ENCODE measurements at regions not wholly inside any gene's neighbourhood (a gene's known extent, or its start where the extent isn't known, plus 50 kb on each side); places are given as distances from the start of the nearest gene placed in this dataset.

DNA sequence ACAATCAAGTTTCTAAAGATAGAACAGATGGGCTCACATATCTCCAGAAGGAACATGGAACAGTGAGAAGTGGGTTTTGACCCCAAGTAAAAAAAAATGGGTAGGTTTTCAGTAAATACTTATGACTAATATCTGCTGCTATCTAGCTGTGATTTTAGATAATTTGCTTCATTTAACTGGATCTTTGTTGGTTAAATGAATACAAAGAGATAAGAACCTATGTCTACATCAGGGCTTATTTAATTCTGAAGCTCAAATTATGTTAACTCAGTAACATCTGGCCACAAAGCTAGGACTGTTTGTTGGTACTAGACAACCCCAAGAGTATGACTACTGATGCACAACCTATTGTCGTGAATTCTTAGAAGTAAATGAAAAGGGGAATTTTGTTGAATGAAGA, 144.4 kb upstream of the SESN3 start:
- no peak for DNase-seq

GRCh38 chr11:95374105-95374504, 143.1 kb upstream of the SESN3 start:
- DNase-seq: no peak

DNA sequence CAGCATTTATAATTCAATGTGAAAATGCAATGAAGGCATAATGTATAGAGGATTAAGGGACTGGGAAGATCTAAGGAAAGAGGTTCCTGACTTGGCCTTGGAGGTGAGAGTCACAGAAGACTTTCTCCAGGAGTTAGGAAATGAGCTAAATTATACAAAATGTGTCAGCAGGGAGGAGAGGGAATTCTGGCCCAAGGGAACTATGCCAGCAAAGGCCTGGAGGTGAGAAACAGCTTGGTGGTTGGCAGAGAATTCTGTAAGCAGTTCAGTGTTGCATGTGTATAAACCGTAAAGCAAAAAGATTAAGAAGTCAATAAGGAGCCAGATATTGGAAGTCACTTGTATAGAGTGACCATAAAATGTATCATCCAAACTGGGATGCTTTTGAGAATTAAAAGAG, 142.2 kb upstream of the SESN3 start:
- DNase-seq: no peak

DNA sequence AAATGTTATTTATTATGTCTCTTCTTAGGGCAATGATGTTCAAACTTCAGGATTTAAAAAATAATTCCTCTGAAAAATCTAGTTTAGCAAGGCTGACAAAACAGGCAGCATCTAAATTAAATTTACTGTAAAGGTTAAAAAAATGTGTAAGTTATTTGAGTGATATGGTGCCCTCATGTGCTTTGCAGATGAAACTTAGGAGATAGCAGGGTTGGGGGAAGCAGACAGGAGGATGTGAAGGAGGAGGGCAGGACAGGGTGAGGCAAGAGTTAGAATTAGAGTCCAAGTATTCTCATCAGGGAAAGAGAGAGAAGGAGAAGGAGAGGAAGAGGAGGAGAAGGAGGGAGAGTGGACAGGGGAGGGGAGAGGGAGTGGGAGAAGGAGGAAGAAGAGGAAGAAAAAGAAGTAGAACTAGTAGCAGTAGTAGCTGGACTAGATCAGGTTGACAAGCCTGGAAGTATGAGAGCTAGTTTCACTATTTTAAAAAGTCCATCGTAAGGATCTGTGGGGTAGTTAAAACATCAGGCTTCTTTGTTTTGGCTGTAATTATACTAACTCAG, 141.2 kb upstream of the SESN3 start:
- no peak for DNase-seq

DNA sequence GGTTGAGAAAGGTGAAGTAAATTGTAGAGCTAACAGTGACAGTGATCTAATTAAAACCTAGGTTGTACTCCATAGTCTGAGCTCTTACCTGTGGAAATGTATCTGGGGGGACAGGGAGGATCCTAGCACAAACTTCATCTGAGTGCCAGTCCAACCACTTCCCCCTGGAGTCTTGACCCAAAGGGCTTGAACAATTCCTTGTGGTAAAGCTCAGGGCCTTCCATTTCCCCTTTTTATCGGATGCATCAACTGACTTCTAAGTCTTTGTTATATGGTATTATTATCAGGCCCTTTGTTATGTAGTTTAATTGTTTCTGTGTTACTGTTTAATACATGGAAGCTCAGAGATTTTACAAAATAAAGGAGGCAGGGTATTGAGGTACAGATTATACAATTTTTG, 140.2 kb upstream of the SESN3 start:
- DNase-seq: no peak

DNA sequence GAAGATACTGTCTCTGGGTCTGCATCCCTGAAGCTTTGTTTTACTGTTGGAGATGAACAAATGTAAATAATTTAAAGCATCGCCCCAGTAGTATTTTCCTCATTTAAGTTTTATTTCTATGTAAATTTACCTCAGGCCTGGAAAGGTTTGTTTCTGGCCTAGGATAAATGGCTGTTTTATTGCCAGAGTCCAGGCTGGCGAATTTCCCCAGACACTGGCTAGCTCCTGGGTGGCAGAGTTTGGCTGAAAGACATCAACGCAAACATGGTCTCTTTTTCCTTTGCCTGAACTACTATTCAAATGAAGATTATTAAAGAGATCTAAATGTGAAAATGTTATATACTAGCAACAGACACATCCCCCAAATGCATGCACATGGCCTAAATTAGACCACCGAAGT, 136.7 kb upstream of the SESN3 start:
- no peak for DNase-seq

DNA sequence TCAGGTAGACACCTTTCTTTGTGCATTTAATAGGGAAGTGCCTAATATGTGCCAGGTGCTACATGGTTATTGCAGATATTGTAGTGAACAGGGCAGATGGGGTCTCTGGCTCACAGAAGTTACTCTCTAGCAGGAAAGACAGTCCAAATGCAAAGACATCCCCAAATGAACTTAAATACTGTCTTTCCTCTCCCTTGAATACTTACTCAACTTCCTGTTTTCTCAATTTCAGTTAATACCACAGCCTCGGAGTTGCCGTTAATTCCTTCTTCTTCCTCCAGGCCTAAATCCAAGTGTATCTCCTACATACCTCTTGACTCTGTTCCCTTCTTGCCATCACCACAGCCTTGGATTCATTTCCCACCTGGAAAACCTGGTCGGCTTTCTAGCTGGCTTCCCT, 134.3 kb upstream of the SESN3 start:
- no peak for DNase-seq

DNA sequence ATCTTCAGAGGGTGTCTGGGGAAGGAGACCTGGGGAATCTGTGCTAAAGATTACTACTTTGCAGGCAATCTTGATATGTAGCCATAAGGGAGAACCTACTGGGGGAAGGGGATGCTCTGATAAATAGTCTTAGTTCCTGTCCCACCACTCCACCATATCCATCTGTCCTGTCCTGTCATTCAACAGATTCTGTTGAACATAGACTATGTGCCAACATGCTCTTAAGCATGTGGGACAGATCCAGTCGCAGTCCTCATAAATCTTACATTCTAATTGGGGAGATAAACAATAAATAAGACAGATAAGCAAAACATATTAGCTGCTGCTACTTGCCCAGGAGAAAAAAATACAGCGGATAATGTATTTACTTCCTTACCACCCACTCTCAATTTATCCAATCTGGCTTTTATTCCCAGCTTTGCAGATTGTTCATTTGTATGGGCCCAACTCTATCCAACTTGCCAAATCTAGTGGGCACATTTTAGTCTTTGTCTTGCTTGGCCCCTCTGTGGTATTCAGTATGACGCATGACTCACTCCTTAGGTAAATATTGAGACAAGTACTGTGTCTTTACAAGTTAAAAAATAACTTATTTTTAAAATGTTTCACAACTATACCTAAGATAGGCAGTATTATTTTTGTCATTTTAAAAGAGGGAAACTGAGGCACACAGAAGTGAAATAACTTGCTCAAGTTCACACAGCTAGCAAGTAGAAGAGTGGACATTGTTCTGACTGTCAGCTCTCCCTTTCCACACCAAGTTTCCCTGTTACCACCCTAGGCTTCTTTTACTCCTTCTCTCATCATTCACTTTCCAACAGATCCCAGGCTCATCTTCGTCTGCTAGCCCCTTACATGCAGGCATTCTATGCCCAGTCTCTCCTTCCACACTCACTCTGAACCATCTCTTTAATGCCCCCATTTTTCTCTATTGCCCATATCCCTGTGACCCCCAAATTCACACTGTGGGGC, 133.6 kb upstream of the SESN3 start:
- no peak for DNase-seq

DNA sequence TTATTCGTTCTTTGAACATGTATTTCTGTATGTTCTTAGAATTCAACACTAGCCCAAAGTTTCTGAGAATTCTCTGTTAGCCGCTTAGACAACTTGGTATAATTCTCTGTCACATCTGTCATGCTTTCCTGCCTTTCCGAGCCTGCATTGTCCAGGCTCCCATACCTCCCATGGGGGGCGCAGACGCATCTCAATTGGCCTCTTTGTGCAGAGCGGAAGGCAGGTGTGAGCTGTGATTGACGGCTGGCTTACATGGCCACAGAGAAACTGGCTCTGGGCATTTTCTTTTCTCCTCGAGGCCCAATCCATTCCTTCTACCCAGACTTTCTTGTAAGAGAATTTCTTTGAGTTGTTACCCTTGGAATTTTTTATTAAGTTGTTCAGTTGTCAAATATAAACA, 132.7 kb upstream of the SESN3 start:
- no peak for DNase-seq

DNA sequence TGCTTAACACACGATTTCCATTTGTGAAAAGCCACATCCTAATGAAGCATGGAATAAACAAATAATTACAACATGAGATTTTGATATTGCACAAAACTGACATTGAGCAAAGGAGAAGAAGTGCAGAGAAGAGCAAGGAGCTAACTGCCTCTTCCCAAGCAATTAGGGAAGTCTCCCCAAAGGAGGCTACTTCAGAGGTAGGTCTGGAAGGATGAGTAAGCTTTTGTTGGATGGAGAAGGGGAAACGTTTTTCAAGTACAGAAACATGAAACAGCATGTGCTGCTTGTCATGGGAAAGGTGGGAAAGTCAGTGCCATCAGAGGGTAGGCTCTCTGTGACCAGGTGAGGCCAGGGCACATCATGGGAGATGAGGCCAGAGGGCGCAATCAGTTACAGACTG, 132.2 kb upstream of the SESN3 start:
- DNase-seq: no peak

- no peak for DNase-seq
Observed at GRCh38 chr11:95361180-95361579, 130.2 kb upstream of the SESN3 start.

DNA sequence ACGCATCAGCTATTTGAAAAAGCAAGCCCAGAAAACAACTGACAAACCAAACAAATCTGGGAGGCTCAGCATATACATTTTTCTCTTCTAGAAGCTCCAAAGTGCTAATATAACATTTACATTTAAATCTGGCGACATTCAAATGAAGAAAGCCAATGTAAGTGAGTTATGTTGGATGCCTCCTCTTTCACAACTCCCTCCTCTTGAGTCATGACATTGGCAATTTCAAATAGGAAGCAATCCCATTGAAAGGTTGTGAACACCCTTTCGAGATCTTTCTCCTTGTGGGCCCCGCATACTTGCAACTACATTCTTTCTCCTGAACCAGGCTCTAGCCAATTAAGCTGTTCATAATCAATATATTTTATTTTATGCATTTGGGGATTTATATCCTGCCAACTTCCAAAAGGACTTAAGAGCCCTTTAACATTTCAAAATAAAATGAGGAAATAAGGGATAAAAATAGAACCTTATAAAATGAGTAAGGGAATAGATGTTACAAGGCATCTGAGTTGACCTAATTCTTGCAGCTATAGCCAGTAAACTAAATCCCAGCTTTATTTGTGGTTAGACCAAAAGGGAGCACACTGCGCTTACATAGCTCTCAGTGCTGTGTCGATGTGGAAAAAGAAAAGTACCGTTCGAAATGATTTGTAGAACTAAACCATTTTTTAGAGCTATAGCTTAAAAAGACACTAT, 129.5 kb upstream of the SESN3 start:
- DNase-seq: no peak

GRCh38 chr11:95359756-95360155, 128.8 kb upstream of the SESN3 start:
- DNase-seq: no peak

GRCh38 chr11:95359341-95359663, 128.3 kb upstream of the SESN3 start:
- no peak for DNase-seq

- no peak for DNase-seq
Observed at GRCh38 chr11:95358511-95359340, 127.7 kb upstream of the SESN3 start.

DNA sequence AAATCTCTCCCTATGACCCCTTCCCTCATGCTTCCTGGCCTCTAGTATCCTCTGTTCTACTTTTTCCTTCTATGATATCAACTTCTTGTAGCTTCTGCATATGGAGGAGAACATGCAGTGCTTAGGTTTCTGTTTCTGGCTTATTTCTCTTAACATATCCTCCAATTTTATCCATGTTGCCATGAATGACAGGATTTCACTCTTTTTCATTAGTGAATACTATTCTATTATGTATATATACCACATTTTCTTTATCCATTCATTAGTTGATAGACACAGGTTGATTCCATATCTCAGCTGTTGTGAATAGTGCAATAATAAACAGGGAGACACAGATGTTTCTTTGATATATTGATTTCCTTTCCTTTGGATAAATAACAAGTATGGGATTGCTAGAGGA, 123.3 kb upstream of the SESN3 start:
- no peak for DNase-seq

DNA sequence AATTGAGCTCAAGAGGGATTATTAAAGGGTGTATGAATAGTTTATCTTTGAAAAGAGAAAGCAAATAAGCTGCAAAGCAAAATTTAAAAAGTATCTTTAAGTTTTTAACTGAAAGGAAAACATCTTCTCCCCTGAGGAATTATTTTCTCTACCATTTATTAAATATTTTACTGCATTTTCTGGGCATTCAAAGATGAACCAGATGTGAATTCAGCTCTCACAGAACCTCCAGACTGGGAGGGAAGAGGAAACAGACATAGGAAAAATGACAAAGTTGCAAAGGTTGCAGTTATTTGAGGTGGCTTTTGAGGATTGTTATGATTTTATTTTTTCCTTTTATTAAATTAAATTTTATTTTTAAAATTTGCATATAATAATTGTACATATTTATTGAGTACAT, 122.7 kb upstream of the SESN3 start:
- DNase-seq: no peak

- no peak for DNase-seq
Observed at GRCh38 chr11:95352733-95353346, 121.8 kb upstream of the SESN3 start.

- no peak for DNase-seq
Observed at GRCh38 chr11:95349345-95349942, 118.4 kb upstream of the SESN3 start.

GRCh38 chr11:95346265-95346664, 115.3 kb upstream of the SESN3 start:
- DNase-seq: no peak

- no peak for DNase-seq
Observed at GRCh38 chr11:95345651-95346050, 114.6 kb upstream of the SESN3 start.

- DNase-seq: no peak
Observed at GRCh38 chr11:95344932-95345642, 114.1 kb upstream of the SESN3 start.
